WTC11 (cell line): ENCODE measurements at regions not wholly inside any gene's neighbourhood (a gene's known extent, or its start where the extent isn't known, plus 50 kb on each side); places are given as distances from the start of the nearest gene placed in this dataset.

Experiments used
- AFF4 ChIP-seq: sonication (generic); formaldehyde crosslinking; IDR thresholded peaks from 2 replicates; pipeline ENCODE4 v1.8.1; 2023; ENCODE audit warnings: mild to moderate bottlenecking, missing genetic modification reagents, borderline replicate concordance
- CTCF ChIP-seq: fragments of 200-600 bp; IDR thresholded peaks from 2 replicates; pipeline ENCODE4 v1.8.0; 2022; ENCODE audit warnings: antibody characterized with exemption
- ERG ChIP-seq: fragments of 250-450 bp; sonication (Bioruptor Pico); IDR thresholded peaks from 2 replicates; pipeline ENCODE4 v1.8.0; 2021; ENCODE audit warnings: mild to moderate bottlenecking
- MAX ChIP-seq: sonication (generic); formaldehyde crosslinking; IDR thresholded peaks from 2 replicates; pipeline ENCODE4 v1.8.0; 2022; ENCODE audit warnings: mild to moderate bottlenecking, missing genetic modification reagents
- STAT6 ChIP-seq: sonication (generic); formaldehyde crosslinking; conservative IDR thresholded peaks from 2 replicates; pipeline ENCODE4 v1.8.1; 2023; ENCODE audit warnings: mild to moderate bottlenecking, low read depth, missing genetic modification reagents, moderate library complexity
- ZNF121 ChIP-seq: sonication (generic); formaldehyde crosslinking; IDR thresholded peaks from 2 replicates; pipeline ENCODE4 v1.8.0; 2023; ENCODE audit warnings: missing genetic modification reagents
- ZNF138 ChIP-seq: sonication (generic); formaldehyde crosslinking; conservative IDR thresholded peaks from 2 replicates; pipeline ENCODE4 v1.8.1; 2022; ENCODE audit warnings: mild to moderate bottlenecking, moderate library complexity, missing genetic modification reagents
- ZNF263 ChIP-seq: sonication (generic); formaldehyde crosslinking; IDR thresholded peaks from 2 replicates; pipeline ENCODE4 v1.8.1; 2022; ENCODE audit warnings: low read depth, mild to moderate bottlenecking, moderate library complexity, missing genetic modification reagents
- ZNF425 ChIP-seq: fragments of 250-450 bp; sonication (Bioruptor Pico); conservative IDR thresholded peaks from 2 replicates; pipeline ENCODE4 v1.9.0; 2021; ENCODE audit warnings: mild to moderate bottlenecking

- TF ChIP-seq ZNF425 (CRISPR knock-in tag) (no peak), CTCF (no peak), STAT6 (no peak), AFF4 (CRISPR knock-in tag) (no peak), ZNF263 (CRISPR knock-in tag) (no peak), ERG (CRISPR knock-in tag) (no peak), ZNF138 (CRISPR knock-in tag) (no peak), ZNF121 (CRISPR knock-in tag) (no peak), MAX (no peak)
Observed at GRCh38 chr3:159620873-159621272, 367.8 kb upstream of the IL12A start.
